ENCODE measurements at regions not wholly inside any gene's neighbourhood (a gene's known extent, or its start where the extent isn't known, plus 50 kb on each side); places are given as distances from the start of the nearest gene placed in this dataset.

DNA sequence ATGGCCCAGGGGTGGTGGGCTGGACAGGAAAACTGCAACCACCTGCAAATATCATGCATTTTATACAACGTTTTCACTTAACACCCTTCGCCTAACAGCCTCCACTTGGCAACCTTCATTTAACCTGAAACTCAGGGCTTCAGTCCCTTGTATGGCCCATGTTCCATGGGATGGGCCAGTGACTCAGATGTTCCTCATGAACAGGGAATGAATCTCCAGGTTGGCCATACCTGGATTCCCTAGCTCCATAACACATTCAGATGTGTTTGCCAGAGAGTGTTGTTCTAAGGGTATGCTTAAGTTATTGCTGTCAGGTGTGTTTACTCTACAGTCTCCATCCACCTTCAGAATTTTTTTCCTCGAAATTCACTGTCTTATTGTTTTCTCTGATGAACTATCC, 316.9 kb downstream of the JRKL start:
- H3K27ac ChIP-seq: no peak overlapping the region
- ChIA-PET CTCF (interaction anchor here (1.2 kb wide), 1 partner anchor 10 kb away, joined by 3 read pairs; no protein-coding TSS in a partner anchor), POLR2A (ENCODE audit: low non-redundant PET) (no interaction called here)
- DNase-seq (ENCODE audit: low spot score): no peak
- TF ChIP-seq, protein P1, sequence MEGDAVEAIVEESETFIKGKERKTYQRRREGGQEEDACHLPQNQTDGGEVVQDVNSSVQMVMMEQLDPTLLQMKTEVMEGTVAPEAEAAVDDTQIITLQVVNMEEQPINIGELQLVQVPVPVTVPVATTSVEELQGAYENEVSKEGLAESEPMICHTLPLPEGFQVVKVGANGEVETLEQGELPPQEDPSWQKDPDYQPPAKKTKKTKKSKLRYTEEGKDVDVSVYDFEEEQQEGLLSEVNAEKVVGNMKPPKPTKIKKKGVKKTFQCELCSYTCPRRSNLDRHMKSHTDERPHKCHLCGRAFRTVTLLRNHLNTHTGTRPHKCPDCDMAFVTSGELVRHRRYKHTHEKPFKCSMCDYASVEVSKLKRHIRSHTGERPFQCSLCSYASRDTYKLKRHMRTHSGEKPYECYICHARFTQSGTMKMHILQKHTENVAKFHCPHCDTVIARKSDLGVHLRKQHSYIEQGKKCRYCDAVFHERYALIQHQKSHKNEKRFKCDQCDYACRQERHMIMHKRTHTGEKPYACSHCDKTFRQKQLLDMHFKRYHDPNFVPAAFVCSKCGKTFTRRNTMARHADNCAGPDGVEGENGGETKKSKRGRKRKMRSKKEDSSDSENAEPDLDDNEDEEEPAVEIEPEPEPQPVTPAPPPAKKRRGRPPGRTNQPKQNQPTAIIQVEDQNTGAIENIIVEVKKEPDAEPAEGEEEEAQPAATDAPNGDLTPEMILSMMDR (conservative IDR thresholded peaks at IDR 0.05; ENCODE audit: low read depth): no peak

DNA sequence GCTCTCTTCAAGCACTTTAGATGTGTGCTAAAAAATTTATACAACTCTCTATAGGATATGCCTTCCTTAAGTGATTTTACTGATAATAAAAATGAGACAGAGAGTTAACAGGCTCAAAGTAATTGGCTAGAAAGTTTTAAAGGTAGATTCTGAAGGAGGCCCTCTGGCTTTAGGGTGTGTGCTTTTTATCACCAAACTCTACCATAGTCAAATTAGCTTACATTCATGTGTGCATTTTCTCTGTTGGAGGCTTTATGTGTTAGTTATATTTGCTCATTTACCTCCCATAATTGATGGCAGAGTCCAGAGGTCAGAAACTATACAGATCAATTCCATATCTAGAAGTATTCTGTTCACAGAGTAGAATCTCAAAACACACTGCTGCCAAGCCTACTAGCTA, 317.5 kb downstream of the JRKL start:
- ChIA-PET CTCF (interaction anchor here (1.2 kb wide), 1 partner anchor 9 kb away, joined by 3 read pairs; no protein-coding TSS in a partner anchor), POLR2A (ENCODE audit: low non-redundant PET) (no interaction called here)
- DNase-seq (ENCODE audit: low spot score): no peak
- H3K27ac ChIP-seq: no peak overlapping the region
- TF ChIP-seq, protein P1 (conservative IDR thresholded peaks at IDR 0.05; ENCODE audit: low read depth): no peak

DNA sequence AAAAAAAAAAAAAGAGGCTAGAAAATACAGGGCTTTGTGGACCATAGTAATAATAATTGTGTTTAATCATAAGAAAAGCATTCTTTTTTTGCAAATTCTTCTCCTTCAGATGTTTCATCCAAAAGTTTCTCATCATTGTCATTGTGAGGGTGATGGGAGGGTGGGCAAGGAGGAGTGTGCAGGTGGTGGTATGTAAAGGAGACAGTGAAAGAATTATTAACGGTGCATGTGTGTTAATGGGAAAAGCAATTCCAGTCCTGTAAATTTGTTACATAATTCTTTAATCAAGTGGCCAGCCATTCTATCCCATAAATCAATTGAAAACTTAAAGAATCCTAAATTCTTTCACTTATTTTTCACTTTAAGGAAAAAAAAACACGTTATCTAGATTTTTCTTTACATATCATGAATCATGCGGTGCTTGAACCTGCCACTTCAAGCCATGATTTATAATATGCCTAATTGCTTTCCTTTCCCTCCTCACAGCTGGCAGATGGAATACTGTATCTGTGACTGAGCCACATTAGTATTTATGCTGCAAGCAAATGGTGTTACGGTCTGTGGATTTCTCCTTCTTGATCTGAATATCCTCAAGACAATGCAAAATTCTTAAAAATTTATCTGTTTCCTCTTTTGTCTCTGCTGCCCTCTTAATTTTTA, 318.5 kb downstream of the JRKL start:
- CTCF ChIA-PET: no interaction called here

DNA sequence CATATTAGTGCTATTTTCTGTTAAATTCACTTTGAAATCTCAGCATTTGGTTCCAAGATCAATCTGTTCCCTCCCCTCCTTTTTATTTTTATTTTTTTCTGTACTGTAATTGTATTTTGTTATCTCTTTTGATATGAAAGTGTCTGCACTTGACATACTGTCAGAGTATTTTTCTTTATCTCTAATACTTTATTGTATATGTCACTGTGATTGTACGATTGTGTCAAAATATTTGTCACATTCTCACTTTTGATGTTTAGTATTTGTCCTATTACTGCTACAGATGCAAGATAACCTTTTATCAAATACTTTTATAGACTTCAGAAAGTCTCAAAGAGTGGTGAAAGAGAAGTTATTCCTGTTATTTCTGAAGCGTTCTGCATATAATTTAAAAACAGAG, 323.5 kb downstream of the JRKL start:
- ChIA-PET POLR2A (ENCODE audit: low non-redundant PET) (no interaction called here), CTCF (no interaction called here)
- no peak for DNase-seq (ENCODE audit: low spot score)
- TF ChIP-seq, protein P1 (conservative IDR thresholded peaks at IDR 0.05; ENCODE audit: low read depth): no peak
- H3K27ac ChIP-seq: no peak overlapping the region

More for the DNA sequence above, 318.5 kb downstream of the JRKL start:
- TF ChIP-seq, protein P1 (conservative IDR thresholded peaks at IDR 0.05; ENCODE audit: low read depth): no peak
- DNase-seq (ENCODE audit: low spot score): no peak
- H3K27ac ChIP-seq: no peak overlapping the region
- POLR2A ChIA-PET (ENCODE audit: low non-redundant PET): no interaction called here

DNA sequence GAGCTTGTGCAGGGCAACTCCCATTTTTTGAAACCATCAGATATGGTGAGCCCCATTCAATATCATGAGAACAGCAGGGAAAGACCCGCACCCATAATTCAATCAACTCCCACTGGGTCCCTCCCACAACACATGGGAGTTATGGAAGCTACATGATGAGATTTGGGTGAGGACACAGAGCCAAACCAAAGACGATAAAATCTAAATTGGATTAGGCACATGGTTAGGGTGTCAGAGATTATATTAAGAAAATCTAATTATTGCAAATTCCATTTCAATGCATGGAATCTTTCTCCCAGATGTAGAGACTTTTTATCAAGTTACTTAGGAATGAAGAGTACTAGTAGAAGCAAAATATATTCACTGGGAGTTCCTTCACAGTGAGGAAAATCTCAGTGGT, 324.9 kb downstream of the JRKL start:
- TF ChIP-seq, protein P1 (conservative IDR thresholded peaks at IDR 0.05; ENCODE audit: low read depth): no peak
- H3K27ac ChIP-seq: no peak overlapping the region
- POLR2A ChIA-PET (ENCODE audit: low non-redundant PET): no interaction called here
- DNase-seq (ENCODE audit: low spot score): no peak
- CTCF ChIA-PET: no interaction called here

DNA sequence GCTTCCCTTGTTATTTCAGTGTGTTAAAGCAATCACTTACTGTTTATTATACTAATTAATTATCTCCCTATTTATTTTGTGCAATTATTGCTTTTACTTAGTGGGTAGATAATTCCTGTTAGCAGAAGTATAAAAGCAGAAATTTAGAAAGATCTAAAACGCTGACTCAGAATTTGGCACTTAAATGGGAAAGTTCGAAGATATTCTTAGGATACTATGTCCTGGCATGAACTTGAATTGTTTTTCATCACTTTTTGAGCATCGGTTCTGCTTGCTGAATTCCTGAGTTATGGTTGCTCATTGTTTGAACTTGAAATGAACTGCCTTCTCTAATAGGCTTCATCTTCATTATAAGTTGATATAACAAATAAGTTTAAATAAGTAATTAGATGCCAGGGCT, 325.4 kb downstream of the JRKL start:
- CTCF ChIA-PET: no interaction called here
- H3K27ac ChIP-seq: no peak overlapping the region
- POLR2A ChIA-PET (ENCODE audit: low non-redundant PET): no interaction called here
- TF ChIP-seq, protein P1 (conservative IDR thresholded peaks at IDR 0.05; ENCODE audit: low read depth): no peak
- no peak for DNase-seq (ENCODE audit: low spot score)

All from RWPE1 (cell line).